Keratinocyte (primary cell): ENCODE measurements at regions not wholly inside any gene's neighbourhood (a gene's known extent, or its start where the extent isn't known, plus 50 kb on each side); places are given as distances from the start of the nearest gene placed in this dataset.

Experiments used
- CTCF ChIP-seq, 3 experiments: IDR thresholded peaks in 1 of 3; conservative IDR thresholded peaks in 1 of 3; optimal IDR thresholded peaks in 1 of 3; 2 replicates in 2 of 3; 3 replicates in 1 of 3; pipeline versions ENCODE3 to v1.5.1; 2011; ENCODE audit warnings: low read length in 3 of 3, mild to moderate bottlenecking in 3 of 3, moderate library complexity in 2 of 3, control low read depth in 1 of 3, inconsistent platforms in 1 of 3; ENCODE audit not compliant: insufficient read depth in 2 of 3; ENCODE audit errors: extremely low read depth in 1 of 3
- EZH2 ChIP-seq: IDR thresholded peaks from one replicate; pipeline ENCODE4 v1.6.1; 2012; ENCODE audit warnings: inconsistent platforms, mild to moderate bottlenecking, low read length, moderate library complexity

GRCh38 chr11:128052912-128053641, 534.3 kb downstream of the ETS1 start:
- no peak for TF ChIP-seq CTCF (optimal IDR thresholded peaks at IDR 0.05 in 1 of 3, IDR thresholded peaks at IDR 0.05 in 1 of 3, conservative IDR thresholded peaks at IDR 0.05 in 1 of 3; ENCODE audit: extremely low read depth in 1 of 3, insufficient read depth in 2 of 3, low read length in 3 of 3)
- TF ChIP-seq EZH2 = no peak
